GM12875 (cell line): ENCODE measurements at regions not wholly inside any gene's neighbourhood (a gene's known extent, or its start where the extent isn't known, plus 50 kb on each side); places are given as distances from the start of the nearest gene placed in this dataset.

Experiments used
- H3K4me3 ChIP-seq: one replicate; pipeline ENCODE4 v1.5.1; 2011; ENCODE audit warnings: low read depth, low read length, control low read depth
- CTCF ChIP-seq: IDR thresholded peaks from 2 replicates; pipeline ENCODE4 v1.5.1; 2011; ENCODE audit warnings: low read depth, mild to moderate bottlenecking, control low read depth, inconsistent platforms, low read length, moderate library complexity, borderline replicate concordance; ENCODE audit not compliant: insufficient read depth

DNA sequence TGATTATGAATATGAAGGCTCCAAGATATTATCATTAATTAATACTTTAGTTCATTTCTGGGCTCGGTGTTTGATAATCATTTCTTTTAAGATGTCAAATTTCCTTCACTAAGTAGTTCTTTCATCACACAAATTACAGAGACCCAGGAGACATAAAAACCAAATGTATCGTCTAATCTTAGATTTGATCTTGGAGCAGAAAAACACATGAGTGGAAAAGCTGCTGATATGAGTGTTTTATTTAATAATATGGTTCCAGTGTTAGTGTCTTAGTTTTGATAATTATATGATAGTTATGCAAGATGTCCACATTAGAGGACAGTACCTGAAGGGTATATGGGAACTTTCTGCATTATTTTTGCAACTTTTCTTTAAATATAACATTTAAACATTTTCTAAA lies 494.5 kb upstream of the RAG2 start:
- no peak overlapping the region for H3K4me3 ChIP-seq
- TF ChIP-seq CTCF = no peak

DNA sequence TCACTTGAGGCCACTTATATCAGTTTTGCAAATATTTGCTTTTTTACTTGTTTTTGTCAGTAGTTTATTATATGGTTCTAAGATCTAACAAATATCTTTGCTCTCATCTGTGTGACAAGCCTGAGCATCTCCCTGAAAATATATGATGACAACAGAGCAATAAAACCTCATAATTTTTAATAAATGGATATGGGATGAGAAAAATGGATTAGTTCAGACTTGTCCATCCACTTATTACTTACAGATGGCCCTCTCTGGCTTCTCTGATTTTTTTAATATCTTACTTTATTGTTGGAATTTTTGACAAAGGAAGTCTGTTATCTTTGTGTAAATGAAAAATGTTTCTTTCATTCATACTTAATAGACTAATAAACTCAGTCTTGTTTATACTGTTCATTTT lies 491.4 kb upstream of the RAG2 start:
- H3K4me3 ChIP-seq = no peak overlapping the region
- no peak for TF ChIP-seq CTCF

- H3K4me3 ChIP-seq = no peak overlapping the region
- TF ChIP-seq CTCF = no peak
These were observed 490.5 kb upstream of the RAG2 start for GRCh38 chr11:37088573-37088910.

DNA sequence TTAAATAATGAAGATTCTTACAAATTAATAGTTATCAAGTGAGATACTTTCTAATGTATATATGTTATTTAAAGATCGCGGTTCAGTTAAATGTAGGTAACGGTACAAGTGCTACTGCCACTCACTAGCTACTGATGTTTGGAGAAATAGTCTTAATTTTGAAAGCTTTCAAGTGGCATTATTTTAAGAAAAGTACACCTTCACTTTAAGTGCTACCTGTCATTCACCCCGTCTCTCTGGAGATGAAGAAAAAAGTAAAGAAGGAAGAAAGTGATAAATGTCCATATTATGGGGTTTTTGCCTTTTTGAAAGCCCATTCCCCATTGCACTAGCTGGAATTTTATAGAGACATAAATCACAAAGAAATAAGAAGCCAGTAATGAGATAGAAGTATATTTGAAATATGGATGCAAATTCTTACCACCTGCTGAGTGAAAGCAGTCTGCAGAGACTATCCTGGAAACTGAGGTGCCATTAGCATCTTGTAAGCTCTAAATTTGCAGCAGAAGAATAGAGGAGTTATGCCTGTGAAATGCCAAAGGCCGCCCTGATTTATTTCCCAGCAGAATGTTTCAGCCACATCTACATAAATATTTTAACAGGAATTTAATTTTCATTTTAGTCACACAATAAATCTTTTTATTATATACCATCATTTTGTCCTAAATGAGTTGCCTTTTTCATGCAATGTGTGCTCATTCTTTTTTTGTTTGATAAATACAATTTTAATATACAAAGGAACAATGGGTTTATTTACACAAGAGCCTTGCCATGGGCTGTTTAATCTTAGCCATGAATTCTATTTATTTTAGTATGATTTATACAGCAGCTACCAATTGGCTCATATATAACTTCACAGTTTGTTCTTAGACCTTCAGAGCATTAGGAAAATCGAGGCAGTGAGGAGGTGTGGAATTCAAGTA lies 489.9 kb upstream of the RAG2 start:
- no peak for TF ChIP-seq CTCF

GRCh38 chr11:37078521-37078920 lies 480.5 kb upstream of the RAG2 start:
- no peak overlapping the region for H3K4me3 ChIP-seq

More for the DNA sequence above, 489.9 kb upstream of the RAG2 start:
- H3K4me3 ChIP-seq = no peak overlapping the region

DNA sequence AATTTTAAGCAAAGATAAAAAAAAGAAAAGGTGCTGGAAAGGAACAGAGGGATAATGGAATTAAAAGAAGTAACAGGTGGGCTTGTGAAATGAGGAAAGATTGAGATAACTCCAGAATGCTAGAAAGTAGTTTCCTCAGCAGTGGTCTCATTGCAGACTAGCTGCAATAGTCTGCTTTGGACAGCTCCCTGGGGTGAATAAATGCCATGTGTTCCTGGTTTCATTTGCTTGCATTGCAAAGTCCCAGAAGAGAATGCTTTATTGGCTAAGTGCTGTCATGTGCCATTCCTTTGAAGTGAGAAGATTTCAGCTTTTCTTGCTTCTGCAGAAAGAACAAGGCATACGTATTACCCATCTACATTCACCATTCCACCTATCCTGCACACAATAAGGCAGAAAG lies 478.8 kb upstream of the RAG2 start:
- TF ChIP-seq CTCF = no peak
- H3K4me3 ChIP-seq = no peak overlapping the region

More at GRCh38 chr11:37078521-37078920, 480.5 kb upstream of the RAG2 start:
- TF ChIP-seq CTCF = no peak

DNA sequence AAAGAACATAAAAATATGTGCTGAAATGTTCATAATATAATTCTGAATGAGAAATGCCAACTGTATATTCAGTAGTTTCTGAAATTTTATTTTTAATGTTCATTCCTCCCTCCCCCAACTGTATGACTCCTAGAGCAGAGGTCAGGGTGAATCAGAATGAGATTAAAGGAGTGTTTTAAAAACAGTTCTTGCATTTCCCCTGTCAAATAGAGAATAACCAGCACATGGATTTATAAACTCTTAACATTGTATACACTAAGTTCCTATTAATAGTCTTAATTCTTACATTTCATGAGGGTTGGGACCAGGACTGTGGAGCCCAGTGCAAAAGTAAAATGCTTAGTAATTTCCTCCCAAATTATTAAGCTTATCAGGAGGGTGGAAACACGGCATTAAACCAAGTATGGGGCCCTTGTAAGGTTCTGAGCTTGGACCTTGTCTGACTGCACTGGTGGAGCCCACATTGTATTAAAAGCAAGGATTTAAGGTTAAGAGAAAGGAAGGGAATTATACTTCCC lies 474.6 kb upstream of the RAG2 start:
- no peak for TF ChIP-seq CTCF
- H3K4me3 ChIP-seq = no peak overlapping the region
